Neural progenitor cell (in vitro differentiated cells): ENCODE measurements at regions not wholly inside any gene's neighbourhood (a gene's known extent, or its start where the extent isn't known, plus 50 kb on each side); places are given as distances from the start of the nearest gene placed in this dataset.

ENCODE experiments used
- DNase-seq: peaks from one replicate; pipeline ENCODE4 v3.0.0-alpha.2; 2016; ENCODE audit warnings: low spot score
- H2AFZ ChIP-seq: fragments of 200-600 bp; sonication (generic); replicated peaks from 2 replicates; pipeline ENCODE4 v1.6.1; 2016; ENCODE audit warnings: antibody characterized with exemption
- H3F3A ChIP-seq: fragments of 200-600 bp; sonication (generic); 2 replicates; pipeline ENCODE4 v1.6.1; 2016; ENCODE audit warnings: antibody characterized with exemption, low read depth
- H3K27ac ChIP-seq: fragments of 200-600 bp; sonication (generic); 2 replicates; pipeline ENCODE4 v1.5.1; 2016; ENCODE audit warnings: mild to moderate bottlenecking
- H3K27me3 ChIP-seq: fragments of 200-600 bp; sonication (generic); 2 replicates; pipeline ENCODE4 v1.6.1; 2016; ENCODE audit warnings: mild to moderate bottlenecking, moderate library complexity
- H3K36me3 ChIP-seq: fragments of 200-600 bp; sonication (generic); 2 replicates; pipeline ENCODE4 v1.5.1; 2016
- H3K4me1 ChIP-seq: fragments of 200-600 bp; sonication (generic); 2 replicates; pipeline ENCODE4 v1.6.1; 2016; ENCODE audit warnings: mixed run types
- H3K4me2 ChIP-seq: fragments of 200-600 bp; sonication (generic); 2 replicates; pipeline ENCODE4 v1.6.1; 2016
- H3K4me3 ChIP-seq: fragments of 200-600 bp; sonication (generic); 2 replicates; pipeline ENCODE4 v1.5.1; 2016
- H3K79me2 ChIP-seq: fragments of 200-600 bp; sonication (generic); 2 replicates; pipeline ENCODE4 v1.6.1; 2016; ENCODE audit warnings: low read depth
- H3K9ac ChIP-seq: fragments of 200-600 bp; sonication (generic); 2 replicates; pipeline ENCODE4 v1.6.1; 2016
- H3K9me3 ChIP-seq: fragments of 200-600 bp; sonication (generic); 2 replicates; pipeline ENCODE4 v1.5.1; 2016; ENCODE audit warnings: low read depth
- H4K20me1 ChIP-seq: fragments of 200-600 bp; sonication (generic); 2 replicates; pipeline ENCODE4 v1.6.1; 2016; ENCODE audit warnings: low read depth
- H3K27ac Mint-ChIP-seq: 3 replicates; pipeline ENCODE4 v1.8.0; 2021; ENCODE audit warnings: mixed read lengths
- H3K27me3 Mint-ChIP-seq: 2 replicates; pipeline ENCODE4 v1.8.0; 2022; ENCODE audit warnings: low read depth, mild to moderate bottlenecking, inconsistent platforms, moderate library complexity, mixed read lengths; ENCODE audit not compliant: insufficient read depth
- H3K36me3 Mint-ChIP-seq: 3 replicates; pipeline ENCODE4 v1.8.0; 2021; ENCODE audit warnings: mixed read lengths
- H3K4me1 Mint-ChIP-seq: 3 replicates; pipeline ENCODE4 v1.8.0; 2021; ENCODE audit warnings: mixed read lengths
- H3K4me3 Mint-ChIP-seq: 3 replicates; pipeline ENCODE4 v1.8.0; 2021; ENCODE audit warnings: mild to moderate bottlenecking, moderate library complexity, mixed read lengths
- H3K9me3 Mint-ChIP-seq: 3 replicates; pipeline ENCODE4 v1.8.0; 2020; ENCODE audit warnings: mixed read lengths
- CTCF ChIP-seq: fragments of 200-600 bp; sonication (generic); IDR thresholded peaks from 2 replicates; pipeline ENCODE4 v1.5.1; 2017; ENCODE audit warnings: antibody characterized with exemption, mild to moderate bottlenecking
- EZH2 ChIP-seq: fragments of 200-600 bp; sonication (generic); IDR thresholded peaks from 2 replicates; pipeline ENCODE4 v1.6.1; 2017; ENCODE audit warnings: antibody characterized with exemption, mild to moderate bottlenecking, moderate library complexity
- EZH2phosphoT487 ChIP-seq: fragments of 200-600 bp; sonication (generic); IDR thresholded peaks from 2 replicates; pipeline ENCODE4 v1.6.1; 2017; ENCODE audit warnings: antibody characterized with exemption

- Mint-ChIP-seq H3K27me3 (peaks cover 2% of the 10 kb centered on the region), H3K36me3 (no peaks in the 10 kb centered on the region), H3K4me3 (no peak overlapping the region), H3K4me1 (no peaks in the 10 kb centered on the region), H3K27ac (no peak overlapping the region), H3K9me3 (peaks cover 8% of the 10 kb centered on the region)
- no peaks in the 10 kb centered on the region for H3K4me1 ChIP-seq
- H3K27ac ChIP-seq = no peak overlapping the region
- H3F3A ChIP-seq = no peaks in the 10 kb centered on the region
- no peak for TF ChIP-seq CTCF
- no peak for TF ChIP-seq EZH2
- TF ChIP-seq EZH2phosphoT487 = no peak
- no peaks in the 10 kb centered on the region for H4K20me1 ChIP-seq
- peaks cover 15% of the 10 kb centered on the region for H3K9me3 ChIP-seq
- H3K36me3 ChIP-seq = no peaks in the 10 kb centered on the region
- H3K79me2 ChIP-seq = no peaks in the 10 kb centered on the region
- DNase-seq = no peak
- H3K27me3 ChIP-seq = no peaks in the 10 kb centered on the region
- H3K9ac ChIP-seq = no peak overlapping the region
- H2AFZ ChIP-seq = no peak overlapping the region
- no peak overlapping the region for H3K4me3 ChIP-seq
- H3K4me2 ChIP-seq = no peak overlapping the region
Observed at GRCh38 chr1:72693376-72693775, 411.0 kb upstream of the NEGR1 start.

- Histone ChIP-seq H3K27ac (no peak overlapping the region), H3K4me3 (no peak overlapping the region), H3K79me2 (no peaks in the 10 kb centered on the region), H3F3A (no peaks in the 10 kb centered on the region), H4K20me1 (no peaks in the 10 kb centered on the region), H3K4me1 (no peaks in the 10 kb centered on the region), H2AFZ (no peak overlapping the region), H3K27me3 (no peaks in the 10 kb centered on the region), H3K9ac (no peak overlapping the region), H3K9me3 (peaks cover 15% of the 10 kb centered on the region), H3K36me3 (no peaks in the 10 kb centered on the region), H3K4me2 (no peak overlapping the region)
- TF ChIP-seq EZH2 = no peak
- H3K9me3 Mint-ChIP-seq = peaks cover 17% of the 10 kb centered on the region
- no peak overlapping the region for H3K4me3 Mint-ChIP-seq
- no peaks in the 10 kb centered on the region for H3K4me1 Mint-ChIP-seq
- no peak for DNase-seq
- no peak overlapping the region for H3K27ac Mint-ChIP-seq
- H3K36me3 Mint-ChIP-seq = peaks cover 2% of the 10 kb centered on the region
- peaks cover 2% of the 10 kb centered on the region for H3K27me3 Mint-ChIP-seq
Observed at GRCh38 chr1:72690871-72691270, 408.5 kb upstream of the NEGR1 start.

DNA sequence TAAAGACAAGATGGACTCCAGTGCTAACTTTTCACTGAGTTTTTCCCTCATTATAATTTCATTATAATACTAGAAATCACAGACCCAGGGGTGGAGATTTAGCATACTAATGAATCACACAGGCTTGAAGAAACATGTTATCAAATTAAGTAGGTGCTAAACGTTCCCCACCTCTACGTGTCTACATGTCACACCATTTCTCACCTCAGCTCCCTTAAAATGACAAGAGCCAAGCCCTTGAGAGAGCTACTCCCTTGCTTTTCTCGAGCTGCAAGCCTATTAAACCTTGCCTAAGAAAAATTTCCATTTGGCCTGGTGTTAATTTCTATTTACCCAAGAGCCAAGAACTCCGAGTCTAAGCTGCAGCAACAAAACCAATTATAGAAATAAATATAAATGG is 396.3 kb upstream of the NEGR1 start:
- Histone ChIP-seq H4K20me1 (no peaks in the 10 kb centered on the region), H3K4me3 (no peak overlapping the region), H2AFZ (no peak overlapping the region), H3K27me3 (no peaks in the 10 kb centered on the region), H3K9ac (no peak overlapping the region), H3K79me2 (no peaks in the 10 kb centered on the region), H3K9me3 (no peaks in the 10 kb centered on the region), H3F3A (no peaks in the 10 kb centered on the region), H3K27ac (no peak overlapping the region), H3K36me3 (no peaks in the 10 kb centered on the region), H3K4me2 (no peak overlapping the region), H3K4me1 (no peaks in the 10 kb centered on the region)
- no peak for DNase-seq
- TF ChIP-seq EZH2 = no peak
- TF ChIP-seq EZH2phosphoT487 = no peak
- TF ChIP-seq CTCF = no peak
- Mint-ChIP-seq H3K36me3 (no peaks in the 10 kb centered on the region), H3K4me1 (no peaks in the 10 kb centered on the region), H3K9me3 (no peaks in the 10 kb centered on the region), H3K27me3 (no peaks in the 10 kb centered on the region), H3K27ac (no peak overlapping the region), H3K4me3 (no peak overlapping the region)

DNA sequence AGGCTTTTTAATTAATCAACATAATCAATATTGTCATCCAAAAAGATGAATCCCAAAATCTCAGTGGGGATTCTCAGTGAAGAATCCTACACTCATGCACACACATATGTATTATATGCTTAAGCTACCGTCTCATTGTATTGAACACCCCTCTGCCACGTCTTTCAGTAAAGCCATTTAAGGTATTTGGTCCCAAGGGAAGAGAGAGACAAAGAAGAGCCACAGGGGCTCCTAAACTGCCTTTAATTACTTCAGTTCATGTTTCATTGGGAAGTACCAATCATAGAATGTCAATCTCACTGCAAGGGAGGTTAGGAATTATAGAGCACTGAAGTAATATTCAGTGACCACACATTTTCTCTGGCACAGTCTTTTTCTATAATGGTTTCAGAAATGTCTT is 388.6 kb upstream of the NEGR1 start:
- H3K9me3 ChIP-seq = no peaks in the 10 kb centered on the region
- Mint-ChIP-seq H3K4me3 (no peak overlapping the region), H3K36me3 (no peaks in the 10 kb centered on the region)

More for the DNA sequence above, 388.6 kb upstream of the NEGR1 start:
- H3K9me3 Mint-ChIP-seq = no peaks in the 10 kb centered on the region
- H3K27me3 Mint-ChIP-seq = no peaks in the 10 kb centered on the region
- Histone ChIP-seq H2AFZ (no peak overlapping the region), H3K4me3 (no peak overlapping the region), H3K79me2 (no peaks in the 10 kb centered on the region), H3F3A (no peaks in the 10 kb centered on the region), H3K4me2 (peak overlapping the region; percentile 52), H3K27ac (no peak overlapping the region), H3K9ac (no peak overlapping the region), H3K4me1 (peaks cover 20% of the 10 kb centered on the region), H3K36me3 (no peaks in the 10 kb centered on the region), H3K27me3 (no peaks in the 10 kb centered on the region), H4K20me1 (no peaks in the 10 kb centered on the region)
- H3K4me1 Mint-ChIP-seq = peaks cover 8% of the 10 kb centered on the region
- H3K27ac Mint-ChIP-seq = no peak overlapping the region
- TF ChIP-seq CTCF = no peak
- TF ChIP-seq EZH2 = no peak
- no peak for TF ChIP-seq EZH2phosphoT487
- DNase-seq = peak; percentile 85
